Uterus (tissue), 2 donors: ENCODE measurements at regions not wholly inside any gene's neighbourhood (a gene's known extent, or its start where the extent isn't known, plus 50 kb on each side); places are given as distances from the start of the nearest gene placed in this dataset.

Experiments used
- CTCF ChIP-seq, 4 experiments: fragments of 200-600 bp in 2 of 4; fragments of 450-650 bp in 2 of 4; sonication (generic) in 2 of 4; IDR thresholded peaks; one replicate each; pipeline ENCODE4 v1.5.1; 2016 to 2019; ENCODE audit warnings: antibody characterized with exemption in 4 of 4, mild to moderate bottlenecking in 2 of 4, moderate library complexity in 1 of 4
- POLR2A ChIP-seq, 2 donors: fragments of 450-650 bp; IDR thresholded peaks; one replicate each; pipeline ENCODE4 v1.6.1; 2016; ENCODE audit warnings: antibody characterized with exemption in 2 of 2, mild to moderate bottlenecking in 1 of 2, moderate library complexity in 1 of 2

- TF ChIP-seq CTCF (IDR thresholded peaks at IDR 0.05) (no peak), POLR2A (IDR thresholded peaks at IDR 0.05) (no peak)
Measured at GRCh38 chr9:82140471-82140870, 151.9 kb downstream of the SPATA31D1 start.
